M059J (cell line): ENCODE measurements at regions not wholly inside any gene's neighbourhood (a gene's known extent, or its start where the extent isn't known, plus 50 kb on each side); places are given as distances from the start of the nearest gene placed in this dataset.

Experiments
- DNase-seq: peaks from one replicate; pipeline ENCODE4 v3.0.0-alpha.2; 2012; ENCODE audit warnings: low read depth

DNA sequence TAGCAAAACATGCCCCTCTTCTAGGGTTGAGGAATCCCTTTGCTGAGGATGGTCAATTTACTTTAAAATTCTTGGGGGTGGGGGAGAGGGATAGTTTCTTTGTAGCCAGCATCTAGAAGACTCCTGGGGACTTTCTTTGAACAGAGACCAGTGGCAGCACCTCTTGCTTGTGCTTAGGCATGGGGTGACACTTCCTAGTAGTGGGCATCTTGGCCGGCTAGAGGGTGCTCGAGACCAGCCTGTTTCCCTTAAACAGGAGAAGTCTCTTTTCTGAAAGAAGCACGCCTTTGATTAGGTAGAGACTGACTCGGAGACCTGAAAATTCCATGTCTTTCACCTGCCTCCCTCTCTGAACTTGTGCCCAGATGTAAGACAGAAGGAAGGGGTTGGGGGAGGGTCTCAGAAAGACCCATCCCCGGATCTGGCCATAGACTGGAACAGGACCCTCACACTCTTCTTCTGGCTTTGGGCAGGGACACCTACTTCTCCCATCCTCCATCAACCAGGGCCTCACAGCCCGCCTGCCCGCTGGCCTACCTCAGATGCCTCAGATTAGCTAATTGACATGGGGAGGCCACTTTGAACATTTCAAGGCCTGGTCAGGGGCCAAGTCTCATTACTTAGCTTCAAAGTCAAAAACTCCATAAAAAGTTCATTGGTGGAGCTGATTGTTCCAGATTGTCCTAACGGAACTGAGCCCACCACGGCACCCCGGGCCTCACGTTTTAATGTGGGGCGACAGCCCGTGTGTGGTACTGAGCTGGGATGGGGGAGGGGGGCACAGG lies 172.2 kb downstream of the CDC5L start:
- DNase-seq, result no peak

DNA sequence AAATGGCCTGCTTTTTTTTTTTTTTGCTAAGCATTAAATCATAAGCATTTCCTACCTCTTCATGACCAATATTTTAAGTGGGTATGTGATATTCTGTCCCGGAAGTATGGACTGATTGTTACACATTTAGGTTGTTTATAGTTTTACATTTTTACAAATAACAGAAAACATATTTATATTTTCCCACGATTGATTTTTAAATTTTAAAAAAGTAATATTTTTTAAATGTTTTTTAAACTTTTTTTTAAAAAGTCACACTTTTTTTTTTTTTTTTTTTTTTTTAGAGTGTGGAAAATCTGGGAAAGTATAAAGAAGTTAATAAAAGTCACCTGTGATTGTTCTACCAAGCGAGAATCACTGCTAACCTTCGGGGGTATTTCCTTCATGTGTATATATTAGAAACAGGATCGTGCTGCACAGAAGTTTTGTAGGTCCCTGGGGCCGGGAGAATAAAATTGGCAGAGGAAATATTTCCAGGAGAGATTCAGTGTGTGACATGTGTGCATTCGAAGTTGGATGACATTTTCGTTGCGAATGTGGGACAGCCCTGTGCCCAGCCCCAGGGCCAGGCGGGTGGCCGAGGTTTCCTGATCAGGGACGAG lies 173.1 kb downstream of the CDC5L start:
- no peak for DNase-seq

- DNase-seq, result no peak
Observed at GRCh38 chr6:44561060-44561623, 173.6 kb downstream of the CDC5L start.

- DNase-seq, result no peak
Observed at GRCh38 chr6:44561832-44562665, 174.5 kb downstream of the CDC5L start.

DNA sequence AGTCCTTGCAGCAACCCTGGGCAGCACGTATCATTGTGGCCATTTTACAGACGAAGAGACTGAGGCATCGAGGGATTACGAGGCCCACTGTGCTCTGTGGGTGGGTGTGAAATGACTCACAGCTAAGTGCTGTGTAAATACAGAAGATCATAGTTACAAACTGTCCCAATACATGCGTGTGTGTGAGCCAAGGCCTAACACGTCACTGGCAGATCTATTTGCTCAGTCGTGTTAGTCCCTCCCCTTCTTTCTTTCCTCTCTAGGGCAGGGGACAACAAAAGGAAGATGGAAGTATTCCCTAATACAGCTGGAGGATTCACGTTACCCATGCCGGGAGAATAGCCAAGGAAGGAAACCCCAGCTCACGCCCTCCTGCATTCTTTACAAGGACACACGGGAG lies 175.9 kb downstream of the CDC5L start:
- no peak for DNase-seq

DNA sequence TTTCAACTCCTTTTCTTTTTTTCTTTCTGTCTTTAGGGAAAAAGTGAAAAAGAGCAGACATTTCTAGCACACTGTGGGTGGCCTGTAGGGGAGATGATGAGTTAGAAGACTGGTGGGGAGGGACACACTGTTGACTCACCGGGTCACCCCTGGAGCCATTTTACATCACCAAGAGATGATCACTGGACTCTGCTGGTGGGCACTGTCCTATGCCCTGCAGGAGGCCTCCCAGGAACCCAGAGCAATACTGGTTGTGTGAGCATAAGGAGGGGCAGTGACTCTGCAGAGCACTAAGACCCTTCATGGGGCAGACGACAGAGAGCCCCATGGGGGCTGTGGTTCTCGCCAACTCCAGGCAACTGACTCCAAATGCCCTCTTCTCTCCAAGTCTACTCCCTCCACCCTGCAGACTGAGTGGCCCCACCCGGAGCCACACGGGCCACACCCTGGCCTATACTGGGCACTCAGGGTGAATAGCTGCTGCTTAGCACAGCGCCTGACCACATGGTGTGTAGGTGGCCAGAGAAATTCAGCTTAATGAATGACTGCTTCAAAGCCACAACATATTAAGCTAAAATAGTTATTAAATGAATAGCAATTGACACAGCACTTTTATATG lies 177.5 kb downstream of the CDC5L start:
- peak; percentile 32 for DNase-seq

- DNase-seq, result no peak
Observed at GRCh38 chr6:44567406-44567805, 179.9 kb downstream of the CDC5L start.

GRCh38 chr6:44569131-44569530 lies 181.6 kb downstream of the CDC5L start:
- no peak for DNase-seq

DNA sequence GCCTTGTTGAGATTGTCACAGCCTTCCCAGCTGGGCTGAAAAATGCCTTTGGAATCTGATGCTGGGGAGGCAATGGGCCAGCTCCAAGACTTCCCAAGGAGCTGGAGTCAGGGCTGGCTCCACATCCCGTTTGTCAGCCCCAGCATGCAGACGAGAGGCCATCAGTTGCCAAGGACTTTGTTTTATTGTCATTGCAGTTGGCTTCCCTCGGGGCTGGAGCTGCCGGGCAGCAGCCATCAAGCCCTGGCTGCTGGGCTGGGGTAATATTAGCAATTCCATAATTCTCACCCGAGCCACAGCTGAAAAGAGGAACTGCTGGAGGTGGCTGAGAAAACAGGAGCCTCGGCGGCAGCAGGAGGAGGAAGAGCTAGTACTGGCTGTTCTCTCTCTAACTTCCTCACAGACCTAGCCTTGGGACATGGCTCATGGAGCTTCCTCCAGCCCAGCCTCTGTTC lies 182.5 kb downstream of the CDC5L start:
- DNase-seq, result peak; percentile 51

DNA sequence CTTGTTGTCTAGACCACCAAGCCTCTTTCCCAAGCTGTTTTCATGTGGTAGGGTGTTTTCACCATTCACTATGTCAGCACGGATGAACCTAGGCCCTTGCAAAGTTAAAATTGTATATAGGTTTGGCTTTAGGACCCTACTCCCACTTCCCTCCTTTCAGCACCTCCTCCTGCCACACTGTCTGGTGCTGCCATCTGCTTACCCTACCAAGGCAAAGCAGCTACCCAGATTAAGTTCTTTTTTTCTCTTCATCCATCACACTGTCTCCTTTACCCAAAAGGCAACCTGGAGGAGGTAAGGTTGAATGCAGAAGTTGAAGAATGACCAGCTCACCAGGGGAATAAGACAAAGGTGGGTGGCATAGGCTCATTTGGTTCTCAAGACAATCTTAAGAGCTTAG lies 184.0 kb downstream of the CDC5L start:
- DNase-seq, result no peak

DNA sequence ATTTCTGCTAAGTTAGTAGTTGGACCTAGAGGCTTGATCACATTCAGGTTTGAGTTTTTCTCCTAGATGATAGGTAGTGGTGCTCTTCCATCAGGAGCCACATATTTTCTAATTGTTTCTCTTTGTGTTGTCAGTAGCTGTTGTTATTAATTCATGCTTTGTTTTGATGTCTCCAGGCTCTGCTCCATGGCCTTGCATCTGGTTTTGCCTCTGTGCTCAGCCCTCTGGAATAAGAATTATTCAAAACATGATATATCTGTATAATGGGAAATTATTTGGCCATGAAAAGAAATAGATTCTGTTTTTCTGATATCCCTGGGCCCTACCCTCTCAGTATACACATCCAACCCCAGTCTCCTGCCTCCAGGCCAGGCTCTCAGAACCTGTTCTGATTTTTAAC lies 184.8 kb downstream of the CDC5L start:
- no peak for DNase-seq

DNA sequence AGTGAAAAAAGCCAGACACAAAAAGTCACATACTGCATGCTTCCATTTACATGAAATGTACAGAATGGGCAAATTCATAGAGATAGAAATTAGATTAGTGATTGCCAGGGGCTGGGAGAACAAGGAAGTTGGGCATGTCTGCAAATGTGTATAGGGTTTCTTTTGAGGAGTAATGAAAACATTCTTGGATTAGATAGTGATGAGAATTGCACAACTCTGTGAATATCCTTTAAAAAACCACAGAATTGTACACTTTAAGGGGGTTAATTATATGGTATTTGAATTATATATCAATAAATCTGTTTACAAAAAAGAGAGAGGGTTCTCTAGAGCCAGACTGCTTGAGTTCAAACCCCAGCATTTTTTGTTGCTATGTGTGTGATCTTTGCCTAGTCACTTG lies 188.1 kb downstream of the CDC5L start:
- no peak for DNase-seq

GRCh38 chr6:44576132-44576631 lies 188.7 kb downstream of the CDC5L start:
- no peak for DNase-seq

DNA sequence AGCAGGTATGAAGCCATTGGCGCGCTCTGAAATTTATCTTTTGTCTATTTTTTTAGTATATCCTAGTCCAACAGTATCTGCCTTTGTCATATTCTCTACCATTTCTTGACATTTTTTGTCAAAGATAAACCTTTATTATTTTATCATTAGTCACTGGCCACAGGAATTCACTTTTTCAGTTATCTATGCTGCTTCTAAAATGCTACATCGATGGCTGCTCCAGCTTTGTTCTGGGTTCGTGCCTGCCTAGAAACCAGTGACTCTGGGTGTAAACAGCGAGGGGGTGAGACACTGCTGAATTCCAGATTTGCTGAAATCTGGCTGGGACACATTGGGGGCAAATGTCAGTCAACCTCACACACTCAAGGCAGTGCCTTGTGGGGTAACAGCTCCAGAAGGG lies 193.4 kb downstream of the CDC5L start:
- peak; percentile 79 for DNase-seq

DNA sequence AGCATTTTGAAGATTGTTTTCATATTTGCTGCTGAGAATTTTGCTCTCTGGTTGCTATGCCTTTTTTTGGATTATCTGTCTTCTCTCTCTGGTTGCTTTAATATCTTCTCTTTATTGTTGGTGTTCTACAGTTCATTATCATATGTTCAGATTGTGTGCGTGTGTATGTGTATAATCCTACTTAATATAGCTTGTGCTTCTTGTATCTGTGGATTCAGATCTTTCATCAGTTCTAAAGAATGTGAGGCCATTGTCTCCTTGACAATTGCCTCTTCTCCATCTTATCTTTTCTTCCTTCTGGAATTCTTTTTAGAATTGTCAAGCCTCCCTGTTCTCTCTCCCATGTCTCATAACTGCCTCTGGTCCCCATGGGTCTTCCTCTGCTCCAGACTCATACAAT lies 195.4 kb downstream of the CDC5L start:
- no peak for DNase-seq

DNA sequence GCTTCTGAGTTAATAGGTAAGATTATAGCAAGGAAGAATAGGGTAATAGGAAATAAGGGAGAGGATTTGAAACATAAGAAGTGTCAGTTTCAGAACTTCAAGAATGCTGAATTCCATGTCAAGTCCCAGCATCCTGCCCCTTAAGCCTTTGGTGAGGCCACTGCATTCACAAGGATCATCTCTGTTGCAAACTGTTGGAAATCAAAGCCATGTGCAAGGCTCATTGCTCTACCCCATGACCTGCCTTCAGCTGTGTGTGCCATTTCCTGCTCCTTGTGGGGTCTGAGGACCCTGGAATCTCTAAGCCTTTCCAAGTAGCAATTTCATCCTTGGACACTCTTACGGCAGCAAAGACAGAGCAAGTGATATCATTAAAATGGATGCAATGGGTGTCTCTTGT lies 203.0 kb downstream of the CDC5L start:
- DNase-seq, result no peak

GRCh38 chr6:44593539-44593944 lies 206.0 kb downstream of the CDC5L start:
- DNase-seq, result peak; percentile 75

GRCh38 chr6:44594481-44594880 lies 207.0 kb downstream of the CDC5L start:
- no peak for DNase-seq

DNA sequence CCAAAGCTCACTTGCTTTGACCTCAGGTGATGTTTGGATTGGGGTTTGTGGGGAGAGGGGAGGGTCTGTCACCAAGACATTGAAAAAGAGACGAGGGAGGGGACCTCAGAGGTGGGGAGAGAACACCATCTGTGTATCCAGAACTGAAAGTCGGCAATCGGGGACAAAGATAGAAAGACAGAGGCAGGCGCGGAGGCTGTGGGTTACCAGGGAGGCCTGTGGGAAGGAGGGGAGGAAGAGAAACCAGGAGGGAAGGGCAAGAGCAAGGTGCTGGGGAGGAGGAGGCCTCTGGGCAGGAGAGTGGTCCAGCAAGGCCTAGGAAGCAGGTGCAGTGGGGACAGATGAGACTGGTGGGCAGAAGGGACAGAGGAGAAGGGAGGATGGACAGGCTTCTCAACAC lies 211.2 kb downstream of the CDC5L start:
- DNase-seq, result no peak

GRCh38 chr6:44599672-44600071 lies 212.2 kb downstream of the CDC5L start:
- DNase-seq, result no peak

DNA sequence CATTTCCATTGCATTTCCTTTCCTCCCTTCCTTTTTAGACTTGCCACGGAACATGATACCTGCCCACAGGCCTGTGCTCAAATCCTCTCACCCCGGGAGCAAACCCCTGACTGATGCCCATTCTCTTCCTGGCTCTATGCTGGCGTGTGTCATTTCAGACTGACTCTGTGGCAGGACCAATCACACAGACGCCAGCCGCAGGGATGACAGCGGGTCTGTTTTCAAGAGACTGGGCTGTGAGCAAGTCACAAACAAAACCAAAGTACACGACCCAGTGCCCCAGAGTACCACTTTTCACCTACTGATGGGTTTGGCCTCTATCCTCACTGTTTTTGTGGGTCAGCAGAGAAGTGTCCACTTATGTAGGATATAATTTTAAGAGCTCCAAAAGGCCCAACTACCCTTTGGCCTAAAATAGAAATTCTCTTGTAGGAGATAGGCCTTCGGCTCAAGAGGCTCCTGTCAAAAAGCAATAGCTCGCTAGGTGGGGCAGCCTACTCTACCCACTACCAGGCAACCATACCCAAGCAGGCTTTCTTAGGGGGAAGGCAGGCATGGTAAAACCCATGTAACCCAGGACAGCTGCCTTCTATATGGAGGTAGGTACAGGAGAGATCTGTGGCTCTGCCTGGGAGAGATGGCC lies 215.7 kb downstream of the CDC5L start:
- DNase-seq, result no peak
